Tibial nerve (tissue), 4 donors: ENCODE measurements at regions not wholly inside any gene's neighbourhood (a gene's known extent, or its start where the extent isn't known, plus 50 kb on each side); places are given as distances from the start of the nearest gene placed in this dataset.

Experiments
- DNase-seq, 2 donors: peaks; one replicate each; pipeline ENCODE4 v3.0.0-alpha.2; 2019; ENCODE audit warnings: low spot score in 2 of 2
- H3K27ac ChIP-seq, 4 donors: fragments of 200-600 bp; sonication (generic) in 3 of 4; one replicate each; pipeline ENCODE4 v1.5.1; 2017 to 2019; ENCODE audit warnings: mild to moderate bottlenecking in 1 of 4
- H3K27me3 ChIP-seq, 2 donors: fragments of 200-600 bp; sonication (generic) in 1 of 2; one replicate each; pipeline versions ENCODE4 v1.5.1 to v1.6.0; 2017 to 2019
- H3K36me3 ChIP-seq, 3 donors: fragments of 200-600 bp; sonication (generic); one replicate each; pipeline ENCODE4 v1.5.1; 2018 to 2019
- H3K4me1 ChIP-seq, 4 donors: fragments of 200-600 bp; sonication (generic) in 3 of 4; one replicate each; pipeline ENCODE4 v1.5.1; 2017 to 2019
- H3K4me3 ChIP-seq, 4 donors: fragments of 200-600 bp; sonication (generic) in 3 of 4; one replicate each; pipeline ENCODE4 v1.5.1; 2017 to 2019; ENCODE audit warnings: mild to moderate bottlenecking in 1 of 4, moderate library complexity in 1 of 4
- H3K9me3 ChIP-seq, 4 donors: fragments of 200-600 bp; sonication (generic) in 3 of 4; one replicate each; pipeline ENCODE4 v1.5.1; 2017 to 2019
- EP300 ChIP-seq, 2 donors: sonication (generic); formaldehyde crosslinking; IDR thresholded peaks; one replicate each; pipeline ENCODE4 v1.6.1; 2017; ENCODE audit warnings: antibody characterized with exemption in 2 of 2, mild to moderate bottlenecking in 1 of 2
- POLR2A ChIP-seq, 2 donors: fragments of 450-650 bp; IDR thresholded peaks; one replicate each; pipeline ENCODE4 v1.6.1; 2017; ENCODE audit warnings: antibody characterized with exemption in 2 of 2, mild to moderate bottlenecking in 2 of 2, moderate library complexity in 2 of 2
- WGBS, 2 donors: methylation state at CpG; one replicate each; pipeline ENCODE4 v1.1.5; 2018; 5-methylcytosine and 5-hydroxymethylcytosine counted together
- TF ChIP-seq, protein P1 (sequence below), 5 experiments: fragments of 200-600 bp in 3 of 5; fragments of 450-650 bp in 2 of 5; sonication (generic) in 3 of 5; IDR thresholded peaks; one replicate each; pipeline ENCODE4 v1.5.1; 2016 to 2019; ENCODE audit warnings: antibody characterized with exemption in 5 of 5, mild to moderate bottlenecking in 3 of 5, moderate library complexity in 2 of 5

DNA sequence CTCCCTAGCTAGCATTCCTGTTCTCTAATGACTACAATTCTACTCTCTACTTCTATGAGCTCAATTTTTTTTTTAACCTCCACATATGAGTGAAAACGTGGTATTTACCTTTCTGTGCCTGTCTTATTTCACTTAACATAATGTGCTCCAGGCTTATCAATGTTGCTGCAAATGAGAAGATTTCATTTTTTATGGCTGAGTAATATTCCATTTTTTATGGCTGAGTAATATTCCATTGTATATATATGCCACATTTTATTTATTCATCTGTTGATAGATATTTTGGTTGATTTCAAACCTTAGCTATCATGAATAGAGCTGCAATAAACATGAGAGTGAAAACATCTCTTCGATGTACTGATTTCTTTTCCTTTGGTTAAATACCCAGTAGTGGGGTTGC is 159.6 kb upstream of the TPK1 start:
- H3K27ac ChIP-seq: no peak overlapping the region
- TF ChIP-seq EP300 (IDR thresholded peaks at IDR 0.05) (no peak), POLR2A (IDR thresholded peaks at IDR 0.05) (no peak)
- TF ChIP-seq, protein P1, sequence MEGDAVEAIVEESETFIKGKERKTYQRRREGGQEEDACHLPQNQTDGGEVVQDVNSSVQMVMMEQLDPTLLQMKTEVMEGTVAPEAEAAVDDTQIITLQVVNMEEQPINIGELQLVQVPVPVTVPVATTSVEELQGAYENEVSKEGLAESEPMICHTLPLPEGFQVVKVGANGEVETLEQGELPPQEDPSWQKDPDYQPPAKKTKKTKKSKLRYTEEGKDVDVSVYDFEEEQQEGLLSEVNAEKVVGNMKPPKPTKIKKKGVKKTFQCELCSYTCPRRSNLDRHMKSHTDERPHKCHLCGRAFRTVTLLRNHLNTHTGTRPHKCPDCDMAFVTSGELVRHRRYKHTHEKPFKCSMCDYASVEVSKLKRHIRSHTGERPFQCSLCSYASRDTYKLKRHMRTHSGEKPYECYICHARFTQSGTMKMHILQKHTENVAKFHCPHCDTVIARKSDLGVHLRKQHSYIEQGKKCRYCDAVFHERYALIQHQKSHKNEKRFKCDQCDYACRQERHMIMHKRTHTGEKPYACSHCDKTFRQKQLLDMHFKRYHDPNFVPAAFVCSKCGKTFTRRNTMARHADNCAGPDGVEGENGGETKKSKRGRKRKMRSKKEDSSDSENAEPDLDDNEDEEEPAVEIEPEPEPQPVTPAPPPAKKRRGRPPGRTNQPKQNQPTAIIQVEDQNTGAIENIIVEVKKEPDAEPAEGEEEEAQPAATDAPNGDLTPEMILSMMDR (IDR thresholded peaks at IDR 0.05): no peak
- H3K36me3 ChIP-seq: no peaks in the 10 kb centered on the region
- no peaks in the 10 kb centered on the region for H3K27me3 ChIP-seq
- no peak overlapping the region for H3K4me3 ChIP-seq
- 70 to 72% methylated on average over 2 of the region's 2 CpGs for WGBS, 2 donors
- peaks cover 0 to 37% (median 11%) of the 10 kb centered on the region in 4 donors for H3K9me3 ChIP-seq
- H3K4me1 ChIP-seq: no peaks in the 10 kb centered on the region
- DNase-seq: no peak

GRCh38 chr7:144991041-144991440 is 155.2 kb upstream of the TPK1 start:
- Histone ChIP-seq H3K36me3 (no peaks in the 10 kb centered on the region), H3K27me3 (no peaks in the 10 kb centered on the region), H3K9me3 (peaks cover 0 to 2% (median 0%) of the 10 kb centered on the region in 4 donors), H3K27ac (no peak overlapping the region), H3K4me1 (no peaks in the 10 kb centered on the region), H3K4me3 (no peak overlapping the region)
- DNase-seq: no peak
- 40 to 70% methylated on average over 2 of the region's 2 CpGs for WGBS, 2 donors
- TF ChIP-seq, protein P1 (IDR thresholded peaks at IDR 0.05): no peak
- TF ChIP-seq EP300 (IDR thresholded peaks at IDR 0.05) (no peak), POLR2A (IDR thresholded peaks at IDR 0.05) (no peak)

GRCh38 chr7:144987686-144988085 is 151.8 kb upstream of the TPK1 start:
- H3K9me3 ChIP-seq: no peaks in the 10 kb centered on the region
- H3K4me3 ChIP-seq: no peak overlapping the region
- no peaks in the 10 kb centered on the region for H3K36me3 ChIP-seq
- no peak for TF ChIP-seq POLR2A (IDR thresholded peaks at IDR 0.05)
- no peak for TF ChIP-seq EP300 (IDR thresholded peaks at IDR 0.05)
- TF ChIP-seq, protein P1 (IDR thresholded peaks at IDR 0.05): no peak
- H3K27ac ChIP-seq: no peak overlapping the region
- DNase-seq: no peak
- H3K4me1 ChIP-seq: no peaks in the 10 kb centered on the region
- WGBS, 2 donors: 53 to 60% methylated on average over 1 of the region's 1 CpG
- H3K27me3 ChIP-seq: no peaks in the 10 kb centered on the region

DNA sequence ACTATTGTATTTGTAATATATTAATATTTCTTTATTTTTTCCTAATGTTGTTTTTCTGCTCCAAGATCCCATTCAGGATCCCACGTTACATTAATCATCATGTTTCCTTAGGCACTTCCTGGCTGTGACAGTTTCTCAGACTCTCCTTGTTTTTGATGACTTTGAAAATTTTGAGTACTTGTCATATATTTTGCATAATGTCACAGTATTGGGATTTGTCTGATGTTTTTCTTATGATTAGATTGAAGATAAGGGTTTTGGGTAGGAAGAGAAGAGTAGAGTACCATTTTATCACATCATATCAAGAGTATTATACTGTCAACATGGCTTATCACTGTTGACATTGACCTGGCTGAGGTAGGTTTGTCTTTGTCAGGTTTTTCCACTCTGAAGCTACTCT is 146.3 kb upstream of the TPK1 start:
- Histone ChIP-seq H3K4me3 (no peak overlapping the region), H3K27ac (no peak overlapping the region), H3K9me3 (no peaks in the 10 kb centered on the region), H3K27me3 (no peaks in the 10 kb centered on the region), H3K4me1 (no peaks in the 10 kb centered on the region), H3K36me3 (no peaks in the 10 kb centered on the region)
- no peak for DNase-seq
- WGBS, 2 donors: 2 to 35% methylated on average over 1 of the region's 1 CpG
- no peak for TF ChIP-seq EP300 (IDR thresholded peaks at IDR 0.05)
- no peak for TF ChIP-seq POLR2A (IDR thresholded peaks at IDR 0.05)
- TF ChIP-seq, protein P1 (IDR thresholded peaks at IDR 0.05): no peak

DNA sequence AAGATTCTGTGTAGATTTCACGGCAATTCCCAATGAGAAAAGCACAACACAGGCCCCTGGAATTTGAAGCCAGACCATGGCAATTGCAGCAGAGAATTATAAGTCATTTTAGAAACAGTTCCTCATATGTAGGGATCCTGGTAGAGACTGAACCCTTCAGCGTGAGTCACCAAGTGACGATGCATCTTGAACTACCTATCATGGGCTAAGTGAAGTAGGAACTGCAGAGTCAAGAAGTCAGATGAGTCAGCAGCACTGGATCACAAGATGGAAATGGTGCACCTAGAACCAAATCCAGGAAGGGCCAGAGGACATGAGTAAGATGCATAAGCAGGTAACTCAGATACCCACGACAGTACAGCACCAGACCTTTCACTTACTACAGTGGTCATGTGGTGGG is 140.0 kb upstream of the TPK1 start:
- Histone ChIP-seq H3K27ac (no peak overlapping the region), H3K4me1 (no peaks in the 10 kb centered on the region), H3K36me3 (no peaks in the 10 kb centered on the region), H3K27me3 (no peaks in the 10 kb centered on the region), H3K9me3 (no peaks in the 10 kb centered on the region), H3K4me3 (no peak overlapping the region)
- TF ChIP-seq POLR2A (IDR thresholded peaks at IDR 0.05): no peak
- TF ChIP-seq, protein P1 (IDR thresholded peaks at IDR 0.05): no peak
- no peak for TF ChIP-seq EP300 (IDR thresholded peaks at IDR 0.05)
- DNase-seq: no peak
- 68 to 71% methylated on average over 4 of the region's 4 CpGs for WGBS, 2 donors
